ENCODE measurements at regions not wholly inside any gene's neighbourhood (a gene's known extent, or its start where the extent isn't known, plus 50 kb on each side); places are given as distances from the start of the nearest gene placed in this dataset.

- no peak for TF ChIP-seq CTCF (IDR thresholded peaks at IDR 0.05)
- TF ChIP-seq POLR2A (IDR thresholded peaks at IDR 0.05), result no peak
Measured at GRCh38 chr2:129006901-129007300, 688.2 kb upstream of the HS6ST1 start.

Measured in thyroid gland (tissue), 4 donors.